HG03095 (cell line): ENCODE measurements at regions not wholly inside any gene's neighbourhood (a gene's known extent, or its start where the extent isn't known, plus 50 kb on each side); places are given as distances from the start of the nearest gene placed in this dataset.

Experiments used
- ATAC-seq: cut with Tn5 transposase; IDR thresholded peaks from one replicate; pipeline ENCODE4 v1.9.1; 2021; ENCODE audit warnings: moderate library complexity; ENCODE audit not compliant: unreplicated experiment

DNA sequence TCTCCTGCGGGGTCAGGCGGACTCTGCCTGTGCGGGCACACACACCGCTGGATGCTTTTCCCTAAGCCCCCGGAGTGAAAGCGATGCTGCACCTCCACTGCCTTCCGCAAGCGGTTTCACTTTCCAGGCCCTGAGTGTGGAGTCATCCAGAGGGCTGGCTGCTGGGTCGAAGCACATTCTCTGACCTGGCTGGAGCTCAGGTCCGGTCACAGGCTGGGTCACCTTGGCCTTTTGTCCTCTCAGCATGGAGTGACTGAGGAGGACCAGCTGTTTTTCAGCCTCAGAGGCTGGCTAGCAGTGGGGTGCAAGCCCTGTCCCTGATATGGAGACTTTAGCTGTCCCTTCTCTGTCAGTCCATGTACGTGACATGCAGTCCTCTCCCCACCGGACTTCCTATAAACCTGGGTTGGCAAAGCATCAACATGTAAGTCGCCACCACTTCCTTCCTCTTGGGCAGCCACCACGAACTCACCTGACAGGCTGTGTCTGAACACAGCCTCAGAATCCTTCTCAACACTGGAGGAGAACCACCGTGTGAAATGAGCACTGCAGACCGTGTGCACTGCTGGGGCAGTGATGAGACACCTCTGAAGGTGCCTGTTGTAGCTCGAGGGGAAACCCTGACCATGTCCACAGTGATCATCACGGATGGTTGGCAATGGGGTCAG, 51.3 kb downstream of the GADD45G start:
- no peak for ATAC-seq

GRCh38 chr9:89657295-89657694, 52.5 kb downstream of the GADD45G start:
- ATAC-seq, result no peak

- ATAC-seq, result peak; percentile 74
These were observed 53.0 kb downstream of the GADD45G start for GRCh38 chr9:89657765-89658164.

DNA sequence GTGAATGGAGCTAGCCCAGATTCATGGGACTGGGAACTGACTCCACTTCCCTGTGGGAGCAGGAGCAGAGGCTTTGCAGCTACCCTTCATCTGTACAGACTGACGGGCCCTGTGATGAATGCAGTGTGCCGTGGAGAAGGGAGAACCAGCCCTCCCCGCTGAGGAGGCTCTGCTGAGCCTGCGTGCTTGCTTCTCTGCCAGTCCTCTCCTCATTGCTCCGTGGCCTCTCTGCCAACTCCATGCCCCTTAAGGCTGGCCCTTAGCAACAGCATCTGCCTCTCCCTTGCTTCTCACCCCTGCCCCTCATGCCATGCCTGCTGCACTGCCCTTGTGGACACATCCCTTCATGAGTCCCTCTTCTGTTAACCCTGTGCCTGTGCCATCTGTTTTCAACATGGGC, 53.6 kb downstream of the GADD45G start:
- no peak for ATAC-seq

DNA sequence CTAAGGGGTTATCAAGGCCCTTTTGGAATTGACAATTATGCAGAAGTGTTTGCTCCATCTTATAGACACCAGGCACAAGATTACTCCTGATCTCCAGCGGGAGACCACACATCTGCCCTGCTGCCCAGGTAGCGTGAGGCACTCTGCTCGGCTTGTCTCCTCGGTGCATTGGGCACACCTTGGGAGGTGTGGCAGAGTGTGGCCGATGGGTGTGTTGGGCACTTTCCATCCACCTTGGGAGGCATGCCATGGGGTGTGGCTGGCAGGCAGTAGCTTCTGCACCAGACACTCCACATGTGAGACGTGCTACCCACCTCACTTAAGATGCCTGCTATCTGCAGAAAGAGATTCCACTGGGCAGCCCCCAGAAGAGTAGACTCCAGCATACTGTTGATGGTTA, 54.1 kb downstream of the GADD45G start:
- ATAC-seq, result no peak

- no peak for ATAC-seq
These were observed 54.7 kb downstream of the GADD45G start for GRCh38 chr9:89659473-89659872.

GRCh38 chr9:89659891-89660685, 55.3 kb downstream of the GADD45G start:
- ATAC-seq, result no peak

DNA sequence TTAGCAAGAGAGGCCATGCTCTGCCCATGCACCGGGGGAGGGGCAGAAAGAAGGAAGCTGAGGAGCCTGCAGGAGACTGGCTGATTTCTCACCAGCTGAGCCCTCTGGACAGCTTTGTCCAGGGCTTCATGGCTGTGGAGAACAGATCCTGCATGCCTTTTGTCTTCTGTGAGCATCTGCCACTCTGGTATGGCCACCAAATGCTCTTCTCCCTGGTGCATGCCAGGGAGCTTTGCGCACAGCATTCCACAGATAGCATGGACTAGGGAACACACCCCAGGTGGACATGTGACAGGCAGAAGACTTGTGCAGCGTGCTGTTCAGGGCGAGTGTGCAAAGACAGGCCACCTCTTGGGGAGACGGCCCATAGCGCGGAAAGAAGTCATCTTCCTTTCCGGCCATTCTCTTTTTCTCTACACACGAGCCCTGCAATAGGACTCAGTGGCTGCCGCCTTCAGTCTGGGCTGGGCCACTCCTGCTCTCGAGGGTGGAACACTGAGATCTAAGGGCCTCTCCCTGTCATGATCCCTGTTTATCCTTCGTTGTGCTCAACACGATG, 56.7 kb downstream of the GADD45G start:
- no peak for ATAC-seq

- no peak for ATAC-seq
These were observed 57.3 kb downstream of the GADD45G start for GRCh38 chr9:89661956-89662717.

DNA sequence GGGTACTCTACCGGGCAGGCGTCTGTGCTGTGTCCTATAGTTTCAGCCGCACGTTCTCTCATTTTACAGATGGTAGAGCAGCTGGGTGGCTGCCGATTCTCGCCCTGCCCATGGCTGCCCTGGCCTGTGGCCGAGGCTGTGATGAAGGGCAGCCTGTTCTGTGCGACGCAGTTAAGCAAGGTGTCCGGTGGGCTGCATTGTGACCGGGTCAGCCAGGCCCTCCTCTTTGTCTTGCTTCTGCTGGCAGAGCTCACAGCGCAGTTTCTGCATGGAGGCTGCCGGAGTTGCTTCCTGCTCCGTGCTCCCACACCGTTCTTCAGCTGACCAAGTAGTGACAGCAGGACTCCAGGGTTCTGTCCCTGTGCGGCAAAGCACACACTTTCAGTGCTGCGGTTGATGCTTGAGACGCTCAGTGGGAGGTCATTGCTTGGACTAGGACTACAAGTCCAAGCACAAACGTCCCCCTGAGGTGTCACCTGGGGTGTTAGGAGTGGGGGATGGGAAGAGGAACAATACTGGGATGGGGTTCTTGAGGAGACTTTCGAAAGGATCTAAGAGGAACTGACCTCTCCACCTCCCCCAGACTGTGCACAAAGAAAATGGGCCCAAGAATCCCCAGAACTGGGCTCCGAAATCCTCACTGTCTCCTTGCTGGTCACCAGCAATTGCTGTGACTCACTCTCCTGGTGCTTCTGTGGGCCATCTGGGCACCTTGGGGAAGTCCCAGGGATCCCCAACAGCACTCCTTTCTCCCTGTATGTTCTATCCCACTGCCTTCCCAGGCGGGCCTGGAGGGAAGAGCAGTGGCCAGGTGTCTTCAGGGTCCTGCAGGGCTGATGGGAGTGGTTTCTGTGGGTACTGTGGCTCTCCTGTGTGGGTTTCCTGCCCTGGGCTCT, 58.2 kb downstream of the GADD45G start:
- ATAC-seq, result no peak

DNA sequence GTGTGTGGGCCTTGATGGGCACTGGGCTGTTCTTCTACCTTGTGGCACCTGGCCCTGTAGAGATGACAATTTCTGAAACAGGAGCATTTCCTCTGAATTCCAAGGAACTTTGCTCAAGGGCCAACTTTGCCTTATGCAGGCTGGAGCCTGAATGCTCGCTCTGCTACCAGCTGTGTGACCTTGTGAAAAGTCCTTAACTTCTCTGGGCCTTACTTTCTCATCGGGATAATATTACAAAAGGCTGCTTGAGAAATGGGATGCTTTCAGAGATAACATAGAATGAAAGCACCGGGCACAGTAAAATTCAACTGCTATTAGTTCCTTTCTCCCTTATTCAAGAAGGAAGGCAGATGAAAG, 58.8 kb downstream of the GADD45G start:
- ATAC-seq, result no peak

- ATAC-seq, result no peak
These were observed 59.2 kb downstream of the GADD45G start for GRCh38 chr9:89664010-89664409.

DNA sequence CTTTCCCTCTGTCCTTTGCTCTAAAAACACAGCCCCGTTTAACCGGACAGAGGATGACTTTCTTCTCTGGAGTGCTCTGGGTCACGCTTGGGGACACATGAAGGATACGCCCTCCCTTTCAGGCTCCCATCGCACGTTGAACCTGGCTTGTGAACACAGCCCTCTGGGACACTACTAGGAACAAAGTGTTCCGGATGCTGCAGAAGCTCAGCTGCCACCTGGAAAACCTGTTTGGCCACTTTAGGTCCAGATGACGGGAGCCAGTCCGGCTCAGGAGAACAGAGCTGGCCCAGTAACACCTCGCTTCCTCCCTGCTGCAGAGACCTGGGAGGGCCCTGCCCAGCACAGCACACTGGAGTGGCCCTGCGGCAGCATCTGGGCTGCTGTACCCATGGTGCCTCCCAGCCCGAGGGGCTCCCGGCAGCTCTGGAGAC, 60.1 kb downstream of the GADD45G start:
- no peak for ATAC-seq

DNA sequence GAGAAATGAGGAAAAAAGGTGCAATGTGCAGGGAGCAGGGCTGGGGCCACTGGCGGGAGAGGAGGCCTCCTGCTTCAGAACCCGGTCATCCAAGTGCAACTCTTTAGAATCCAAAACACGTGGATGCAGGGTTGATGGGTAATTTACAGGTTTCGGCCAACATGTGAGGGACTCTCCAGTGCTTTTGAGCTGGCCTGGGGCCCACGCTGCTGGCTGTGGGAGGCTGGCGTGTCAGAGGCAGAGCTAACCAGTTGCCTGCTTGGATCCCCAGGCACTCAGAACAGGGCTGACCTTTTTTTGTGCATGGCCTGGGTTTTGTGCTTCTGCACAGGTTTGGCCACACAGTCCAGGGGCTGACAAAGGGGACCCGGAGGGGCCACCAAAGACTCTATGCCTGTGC, 61.6 kb downstream of the GADD45G start:
- ATAC-seq, result no peak

DNA sequence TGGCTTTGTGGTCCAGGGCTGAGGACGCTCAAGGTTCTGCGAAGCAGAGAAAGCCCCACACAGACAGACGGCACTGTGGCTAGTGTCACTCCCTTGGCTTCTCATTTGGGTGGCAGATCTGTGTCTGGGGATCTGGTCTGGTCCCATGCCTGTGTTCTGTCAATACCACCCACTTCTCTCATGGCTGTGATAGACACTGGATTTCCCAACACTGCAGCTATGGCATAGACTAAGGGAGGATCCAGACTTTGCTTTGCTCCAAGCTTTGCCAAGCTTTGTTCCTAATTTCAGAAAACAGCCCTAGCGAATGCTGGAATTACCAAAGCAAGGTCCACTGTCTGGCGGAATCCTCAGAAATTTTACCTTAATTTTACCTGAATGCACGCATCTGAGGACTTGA, 62.1 kb downstream of the GADD45G start:
- no peak for ATAC-seq

GRCh38 chr9:89667726-89668125, 62.9 kb downstream of the GADD45G start:
- no peak for ATAC-seq

GRCh38 chr9:89668216-89668865, 63.5 kb downstream of the GADD45G start:
- ATAC-seq, result no peak

GRCh38 chr9:89668866-89669246, 64.0 kb downstream of the GADD45G start:
- no peak for ATAC-seq

DNA sequence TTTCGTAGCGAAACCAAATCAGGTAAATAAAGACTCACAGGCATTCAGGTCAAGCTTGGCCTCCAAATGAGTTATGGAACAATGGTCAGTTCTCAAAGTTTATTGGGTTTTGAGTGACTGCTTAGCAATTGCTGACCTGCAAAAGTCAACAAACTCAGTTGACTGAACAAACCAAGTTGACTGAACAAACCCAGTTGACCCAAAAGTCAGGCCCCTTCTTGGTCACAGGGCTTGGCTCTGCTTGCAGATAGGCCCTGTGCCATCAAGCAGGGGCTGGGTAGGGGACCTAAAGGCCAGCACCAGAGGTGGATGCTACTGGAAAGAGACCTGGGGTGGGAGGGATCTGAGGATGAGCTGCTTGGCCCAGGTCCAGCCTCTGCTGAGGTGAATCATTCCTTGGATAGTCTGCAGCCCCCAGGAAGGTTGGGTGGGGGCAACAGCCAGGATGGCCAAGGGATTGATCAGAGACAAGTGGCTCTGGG, 64.6 kb downstream of the GADD45G start:
- no peak for ATAC-seq

GRCh38 chr9:89670114-89670513, 65.3 kb downstream of the GADD45G start:
- no peak for ATAC-seq
